C4-2B (cell line): ENCODE measurements at regions not wholly inside any gene's neighbourhood (a gene's known extent, or its start where the extent isn't known, plus 50 kb on each side); places are given as distances from the start of the nearest gene placed in this dataset.

ENCODE experiments used
- ZFX ChIP-seq: fragments of 450-650 bp; IDR thresholded peaks from 2 replicates; pipeline ENCODE4 v1.6.1; 2017
- TF ChIP-seq, protein P1 (sequence below): fragments of 450-650 bp; conservative IDR thresholded peaks from 2 replicates; pipeline ENCODE4 v1.5.1; 2017; ENCODE audit warnings: mild to moderate bottlenecking

- TF ChIP-seq, protein P1, sequence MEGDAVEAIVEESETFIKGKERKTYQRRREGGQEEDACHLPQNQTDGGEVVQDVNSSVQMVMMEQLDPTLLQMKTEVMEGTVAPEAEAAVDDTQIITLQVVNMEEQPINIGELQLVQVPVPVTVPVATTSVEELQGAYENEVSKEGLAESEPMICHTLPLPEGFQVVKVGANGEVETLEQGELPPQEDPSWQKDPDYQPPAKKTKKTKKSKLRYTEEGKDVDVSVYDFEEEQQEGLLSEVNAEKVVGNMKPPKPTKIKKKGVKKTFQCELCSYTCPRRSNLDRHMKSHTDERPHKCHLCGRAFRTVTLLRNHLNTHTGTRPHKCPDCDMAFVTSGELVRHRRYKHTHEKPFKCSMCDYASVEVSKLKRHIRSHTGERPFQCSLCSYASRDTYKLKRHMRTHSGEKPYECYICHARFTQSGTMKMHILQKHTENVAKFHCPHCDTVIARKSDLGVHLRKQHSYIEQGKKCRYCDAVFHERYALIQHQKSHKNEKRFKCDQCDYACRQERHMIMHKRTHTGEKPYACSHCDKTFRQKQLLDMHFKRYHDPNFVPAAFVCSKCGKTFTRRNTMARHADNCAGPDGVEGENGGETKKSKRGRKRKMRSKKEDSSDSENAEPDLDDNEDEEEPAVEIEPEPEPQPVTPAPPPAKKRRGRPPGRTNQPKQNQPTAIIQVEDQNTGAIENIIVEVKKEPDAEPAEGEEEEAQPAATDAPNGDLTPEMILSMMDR: no peak
- no peak for TF ChIP-seq ZFX
These were observed 181.3 kb downstream of the KIF26A start for GRCh38 chr14:104319491-104320241.
